ENCODE measurements at regions not wholly inside any gene's neighbourhood (a gene's known extent, or its start where the extent isn't known, plus 50 kb on each side); places are given as distances from the start of the nearest gene placed in this dataset.

DNA sequence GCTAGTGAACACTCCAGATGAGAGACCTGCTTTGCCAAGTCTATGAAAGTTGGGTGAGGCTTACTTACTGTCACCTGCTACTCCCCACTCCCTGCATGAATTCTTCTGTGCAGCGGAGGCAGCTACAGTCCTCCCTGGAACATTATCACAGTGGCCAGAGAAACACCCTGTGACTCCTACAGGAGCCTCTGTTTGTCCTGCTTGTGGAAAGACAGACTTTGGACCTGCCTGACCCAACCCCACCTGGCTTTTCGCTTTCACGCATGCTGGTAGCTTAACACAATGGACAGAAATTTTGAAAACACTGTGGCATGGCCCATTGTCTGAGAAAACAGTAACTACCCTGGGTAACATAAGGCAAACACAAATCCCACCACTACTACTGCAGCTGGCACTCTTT, 1565.5 kb upstream of the CADM2 start:
- H3K36me3 ChIP-seq (ENCODE audit: control insufficient read depth, insufficient read depth, low read length): no peaks in the 10 kb centered on the region
- no peaks in the 10 kb centered on the region for H3K4me1 ChIP-seq (ENCODE audit: control insufficient read depth, extremely low read depth, insufficient read depth, low read length)
- no peak overlapping the region for H2AFZ ChIP-seq (ENCODE audit: low read length)
- H3K27ac ChIP-seq (ENCODE audit: insufficient read depth, low read length): no peak overlapping the region
- no peak overlapping the region for H3K4me3 ChIP-seq (replicated peaks in 1 of 4; ENCODE audit: control extremely low read depth in 1 of 4, insufficient read depth in 1 of 4, low read depth in 3 of 4, low read length in 4 of 4)
- no peaks in the 10 kb centered on the region for H3K9me3 ChIP-seq (ENCODE audit: control insufficient read depth, insufficient read depth, low read depth, low read length)
- no peaks in the 10 kb centered on the region for H4K20me1 ChIP-seq (ENCODE audit: control insufficient read depth, extremely low read depth, insufficient read depth, low read length)
- no peak overlapping the region for H3K9ac ChIP-seq (ENCODE audit: insufficient read depth, low read length)
- H3K27me3 ChIP-seq (ENCODE audit: control insufficient read depth, insufficient read depth, low read length): no peaks in the 10 kb centered on the region
- no peak for TF ChIP-seq EZH2 (IDR thresholded peaks at IDR 0.05; ENCODE audit: low read length, missing control alignments)
- TF ChIP-seq, protein P1, sequence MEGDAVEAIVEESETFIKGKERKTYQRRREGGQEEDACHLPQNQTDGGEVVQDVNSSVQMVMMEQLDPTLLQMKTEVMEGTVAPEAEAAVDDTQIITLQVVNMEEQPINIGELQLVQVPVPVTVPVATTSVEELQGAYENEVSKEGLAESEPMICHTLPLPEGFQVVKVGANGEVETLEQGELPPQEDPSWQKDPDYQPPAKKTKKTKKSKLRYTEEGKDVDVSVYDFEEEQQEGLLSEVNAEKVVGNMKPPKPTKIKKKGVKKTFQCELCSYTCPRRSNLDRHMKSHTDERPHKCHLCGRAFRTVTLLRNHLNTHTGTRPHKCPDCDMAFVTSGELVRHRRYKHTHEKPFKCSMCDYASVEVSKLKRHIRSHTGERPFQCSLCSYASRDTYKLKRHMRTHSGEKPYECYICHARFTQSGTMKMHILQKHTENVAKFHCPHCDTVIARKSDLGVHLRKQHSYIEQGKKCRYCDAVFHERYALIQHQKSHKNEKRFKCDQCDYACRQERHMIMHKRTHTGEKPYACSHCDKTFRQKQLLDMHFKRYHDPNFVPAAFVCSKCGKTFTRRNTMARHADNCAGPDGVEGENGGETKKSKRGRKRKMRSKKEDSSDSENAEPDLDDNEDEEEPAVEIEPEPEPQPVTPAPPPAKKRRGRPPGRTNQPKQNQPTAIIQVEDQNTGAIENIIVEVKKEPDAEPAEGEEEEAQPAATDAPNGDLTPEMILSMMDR (conservative IDR thresholded peaks at IDR 0.05 in 1 of 2, IDR thresholded peaks at IDR 0.05 in 1 of 2; ENCODE audit: low read depth in 1 of 2, low read length in 2 of 2): no peak
- H3K4me2 ChIP-seq (ENCODE audit: extremely low read depth, insufficient read depth, low read length): no peak overlapping the region
- DNase-seq (ENCODE audit: low read depth in 2 of 2): no peak
- H3K79me2 ChIP-seq (ENCODE audit: control insufficient read depth, insufficient read depth, low read length): no peaks in the 10 kb centered on the region

DNA sequence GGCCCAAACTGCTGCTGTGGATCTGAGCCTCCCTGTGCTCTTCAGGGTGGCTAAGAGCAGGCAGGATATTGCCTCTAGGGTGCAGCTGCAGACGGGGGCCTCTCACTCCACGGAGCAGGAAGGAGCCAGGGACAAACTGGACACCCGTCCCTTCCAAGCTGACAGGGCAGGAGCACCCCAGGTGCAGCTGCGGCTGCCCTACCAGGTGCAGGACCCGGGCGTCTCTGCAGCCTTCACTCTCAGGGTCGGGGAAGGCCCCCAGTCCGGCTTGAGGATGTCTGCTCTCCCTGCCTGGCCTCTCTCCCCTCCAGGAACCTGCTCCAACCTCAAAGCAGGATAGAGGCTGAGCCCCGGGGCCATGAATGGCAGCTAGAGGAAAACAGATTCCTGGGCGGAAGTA, 1554.9 kb upstream of the CADM2 start:
- no peak overlapping the region for H2AFZ ChIP-seq (ENCODE audit: low read length)
- no peak overlapping the region for H3K4me2 ChIP-seq (ENCODE audit: extremely low read depth, insufficient read depth, low read length)
- no peak overlapping the region for H3K27ac ChIP-seq (ENCODE audit: insufficient read depth, low read length)
- TF ChIP-seq EZH2 (IDR thresholded peaks at IDR 0.05; ENCODE audit: low read length, missing control alignments): no peak
- TF ChIP-seq, protein P1 (conservative IDR thresholded peaks at IDR 0.05 in 1 of 2, IDR thresholded peaks at IDR 0.05 in 1 of 2; ENCODE audit: low read depth in 1 of 2, low read length in 2 of 2): no peak
- H3K4me1 ChIP-seq (ENCODE audit: control insufficient read depth, extremely low read depth, insufficient read depth, low read length): no peaks in the 10 kb centered on the region
- no peak overlapping the region for H3K4me3 ChIP-seq (replicated peaks in 1 of 4; ENCODE audit: control extremely low read depth in 1 of 4, insufficient read depth in 1 of 4, low read depth in 3 of 4, low read length in 4 of 4)
- no peaks in the 10 kb centered on the region for H3K27me3 ChIP-seq (ENCODE audit: control insufficient read depth, insufficient read depth, low read length)
- no peaks in the 10 kb centered on the region for H3K9me3 ChIP-seq (ENCODE audit: control insufficient read depth, insufficient read depth, low read depth, low read length)
- H3K9ac ChIP-seq (ENCODE audit: insufficient read depth, low read length): no peak overlapping the region
- H3K79me2 ChIP-seq (ENCODE audit: control insufficient read depth, insufficient read depth, low read length): no peaks in the 10 kb centered on the region
- no peak for DNase-seq (ENCODE audit: low read depth in 2 of 2)
- no peaks in the 10 kb centered on the region for H3K36me3 ChIP-seq (ENCODE audit: control insufficient read depth, insufficient read depth, low read length)
- H4K20me1 ChIP-seq (ENCODE audit: control insufficient read depth, extremely low read depth, insufficient read depth, low read length): no peaks in the 10 kb centered on the region

DNA sequence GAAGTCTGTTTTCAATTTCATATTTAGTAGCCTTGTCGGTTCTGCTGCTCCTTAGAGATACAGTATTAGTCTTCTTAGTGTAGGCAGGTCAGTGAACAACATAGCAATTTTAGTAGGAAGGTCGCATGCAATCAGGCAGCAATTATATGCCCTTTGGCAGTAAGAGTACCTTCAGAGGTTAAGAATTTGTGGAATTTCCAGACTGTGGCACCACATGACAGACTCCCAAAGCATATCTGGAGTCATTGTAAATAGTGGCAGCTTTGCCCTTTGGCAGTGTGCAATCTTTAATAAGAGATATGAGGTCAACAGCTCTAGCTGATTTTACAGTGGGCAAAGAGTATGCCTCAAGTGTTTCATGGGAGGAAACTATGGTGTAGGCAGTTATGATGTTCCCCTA, 1532.5 kb upstream of the CADM2 start:
- Histone ChIP-seq H3K27me3 (ENCODE audit: control insufficient read depth, insufficient read depth, low read length) (no peaks in the 10 kb centered on the region), H2AFZ (ENCODE audit: low read length) (no peak overlapping the region), H3K4me2 (ENCODE audit: extremely low read depth, insufficient read depth, low read length) (no peak overlapping the region), H4K20me1 (ENCODE audit: control insufficient read depth, extremely low read depth, insufficient read depth, low read length) (no peaks in the 10 kb centered on the region), H3K9ac (ENCODE audit: insufficient read depth, low read length) (no peak overlapping the region), H3K27ac (ENCODE audit: insufficient read depth, low read length) (no peak overlapping the region), H3K79me2 (ENCODE audit: control insufficient read depth, insufficient read depth, low read length) (no peaks in the 10 kb centered on the region), H3K36me3 (ENCODE audit: control insufficient read depth, insufficient read depth, low read length) (no peaks in the 10 kb centered on the region), H3K9me3 (ENCODE audit: control insufficient read depth, insufficient read depth, low read depth, low read length) (no peaks in the 10 kb centered on the region), H3K4me3 (replicated peaks in 1 of 4; ENCODE audit: control extremely low read depth in 1 of 4, insufficient read depth in 1 of 4, low read depth in 3 of 4, low read length in 4 of 4) (no peak overlapping the region), H3K4me1 (ENCODE audit: control insufficient read depth, extremely low read depth, insufficient read depth, low read length) (no peaks in the 10 kb centered on the region)
- DNase-seq (ENCODE audit: low read depth in 2 of 2): no peak
- TF ChIP-seq, protein P1 (conservative IDR thresholded peaks at IDR 0.05 in 1 of 2, IDR thresholded peaks at IDR 0.05 in 1 of 2; ENCODE audit: low read depth in 1 of 2, low read length in 2 of 2): no peak
- TF ChIP-seq EZH2 (IDR thresholded peaks at IDR 0.05; ENCODE audit: low read length, missing control alignments): no peak

Measured in fibroblast of lung (primary cell).